ENCODE measurements at regions not wholly inside any gene's neighbourhood (a gene's known extent, or its start where the extent isn't known, plus 50 kb on each side); places are given as distances from the start of the nearest gene placed in this dataset.
"Not testable (repeated sequence)": the region's sequence is repeated elsewhere in the genome, so short reads cannot be mapped to it uniquely, and the experiment has no call there.

- H3K27me3 Mint-ChIP-seq (ENCODE audit: low read depth in 2 of 2): no peaks in the 10 kb centered on the region
- H3K36me3 Mint-ChIP-seq: no peaks in the 10 kb centered on the region
- intact Hi-C loops (cut with micrococcal nuclease): no loop called here
- H3K4me3 ChIP-seq (ENCODE audit: low read length): no peak overlapping the region
- ATAC-seq (no peak), DNase-seq (no peak)
- peaks cover 2% of the 10 kb centered on the region for H3K9me3 ChIP-seq (ENCODE audit: control insufficient read depth, insufficient read depth, low read length)
- 96% methylated on average over 3 of the region's 3 CpGs for WGBS (ENCODE audit: insufficient coverage)
- H3K4me3 Mint-ChIP-seq: no peak overlapping the region
- TF ChIP-seq, protein P1, sequence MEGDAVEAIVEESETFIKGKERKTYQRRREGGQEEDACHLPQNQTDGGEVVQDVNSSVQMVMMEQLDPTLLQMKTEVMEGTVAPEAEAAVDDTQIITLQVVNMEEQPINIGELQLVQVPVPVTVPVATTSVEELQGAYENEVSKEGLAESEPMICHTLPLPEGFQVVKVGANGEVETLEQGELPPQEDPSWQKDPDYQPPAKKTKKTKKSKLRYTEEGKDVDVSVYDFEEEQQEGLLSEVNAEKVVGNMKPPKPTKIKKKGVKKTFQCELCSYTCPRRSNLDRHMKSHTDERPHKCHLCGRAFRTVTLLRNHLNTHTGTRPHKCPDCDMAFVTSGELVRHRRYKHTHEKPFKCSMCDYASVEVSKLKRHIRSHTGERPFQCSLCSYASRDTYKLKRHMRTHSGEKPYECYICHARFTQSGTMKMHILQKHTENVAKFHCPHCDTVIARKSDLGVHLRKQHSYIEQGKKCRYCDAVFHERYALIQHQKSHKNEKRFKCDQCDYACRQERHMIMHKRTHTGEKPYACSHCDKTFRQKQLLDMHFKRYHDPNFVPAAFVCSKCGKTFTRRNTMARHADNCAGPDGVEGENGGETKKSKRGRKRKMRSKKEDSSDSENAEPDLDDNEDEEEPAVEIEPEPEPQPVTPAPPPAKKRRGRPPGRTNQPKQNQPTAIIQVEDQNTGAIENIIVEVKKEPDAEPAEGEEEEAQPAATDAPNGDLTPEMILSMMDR (IDR thresholded peaks at IDR 0.05): no peak
- H3K36me3 ChIP-seq (ENCODE audit: control insufficient read depth, insufficient read depth, low read length): no peaks in the 10 kb centered on the region
- H3K27ac Mint-ChIP-seq: no peak overlapping the region
- no peaks in the 10 kb centered on the region for H3K27me3 ChIP-seq (ENCODE audit: control insufficient read depth, insufficient read depth, low read length)
- H3K9me3 Mint-ChIP-seq: peaks cover 17 to 18% of the 10 kb centered on the region in 2 donors
- H3K4me1 Mint-ChIP-seq: no peaks in the 10 kb centered on the region
- H3K27ac ChIP-seq (ENCODE audit: low read length): no peak overlapping the region
- H3K4me1 ChIP-seq (ENCODE audit: control insufficient read depth, insufficient read depth, low read length): no peaks in the 10 kb centered on the region
Measured at GRCh38 chr1:118479351-118479750, 294.3 kb upstream of the SPAG17 start.

DNA sequence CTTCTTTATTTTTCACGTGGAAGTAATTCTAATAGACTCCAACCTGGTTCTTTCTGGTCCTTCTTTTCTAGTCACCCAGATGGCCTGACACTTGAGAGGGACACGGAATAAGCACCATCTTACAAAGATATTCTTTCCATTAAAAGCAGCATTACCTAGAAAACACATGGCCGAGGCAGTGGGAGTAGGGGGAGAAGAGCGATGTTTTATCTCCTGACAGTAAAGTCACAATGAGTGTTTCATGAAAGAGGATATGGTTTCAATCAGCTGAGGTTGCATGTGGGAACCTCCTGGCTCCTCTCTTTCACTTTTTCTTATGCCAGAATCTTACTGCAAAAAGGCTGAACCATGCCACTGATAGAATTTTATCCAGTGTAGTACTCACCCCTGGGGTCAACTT is 288.8 kb upstream of the SPAG17 start:
- 56% methylated on average over 1 of the region's 4 CpGs for WGBS (ENCODE audit: insufficient coverage)
- H3K4me1 Mint-ChIP-seq: no peaks in the 10 kb centered on the region
- H3K4me1 ChIP-seq (ENCODE audit: control insufficient read depth, insufficient read depth, low read length): no peaks in the 10 kb centered on the region
- no peaks in the 10 kb centered on the region for H3K9me3 ChIP-seq (ENCODE audit: control insufficient read depth, insufficient read depth, low read length)
- peaks cover 18 to 20% of the 10 kb centered on the region in 2 donors for H3K9me3 Mint-ChIP-seq
- H3K36me3 ChIP-seq (ENCODE audit: control insufficient read depth, insufficient read depth, low read length): no peaks in the 10 kb centered on the region
- no peak overlapping the region for H3K4me3 ChIP-seq (ENCODE audit: low read length)
- no peak for ATAC-seq
- TF ChIP-seq, protein P1 (IDR thresholded peaks at IDR 0.05): no peak
- H3K4me3 Mint-ChIP-seq: no peak overlapping the region
- intact Hi-C loops (cut with micrococcal nuclease): no loop called here
- no peak overlapping the region for H3K27ac Mint-ChIP-seq
- DNase-seq: no peak
- no peaks in the 10 kb centered on the region for H3K27me3 ChIP-seq (ENCODE audit: control insufficient read depth, insufficient read depth, low read length)
- H3K27ac ChIP-seq (ENCODE audit: low read length): no peak overlapping the region
- no peaks in the 10 kb centered on the region for H3K27me3 Mint-ChIP-seq (ENCODE audit: low read depth in 2 of 2)
- no peaks in the 10 kb centered on the region for H3K36me3 Mint-ChIP-seq

- H3K4me1 Mint-ChIP-seq; H3K4me3 Mint-ChIP-seq; H3K4me3 ChIP-seq (ENCODE audit: low read length); H3K27me3 ChIP-seq (ENCODE audit: control insufficient read depth, insufficient read depth, low read length); ATAC-seq; H3K4me1 ChIP-seq (ENCODE audit: control insufficient read depth, insufficient read depth, low read length); H3K27ac ChIP-seq (ENCODE audit: low read length); H3K9me3 ChIP-seq (ENCODE audit: control insufficient read depth, insufficient read depth, low read length); H3K36me3 ChIP-seq (ENCODE audit: control insufficient read depth, insufficient read depth, low read length); DNase-seq; intact Hi-C loops (cut with micrococcal nuclease); H3K27ac Mint-ChIP-seq; H3K27me3 Mint-ChIP-seq (ENCODE audit: low read depth in 2 of 2): not testable (repeated sequence)
- 94% methylated on average over 8 of the region's 8 CpGs for WGBS (ENCODE audit: insufficient coverage)
- Mint-ChIP-seq H3K9me3 (peaks cover 3 to 17% of the 10 kb centered on the region in 2 donors), H3K36me3 (peaks cover 13% of the 10 kb centered on the region)
Measured at GRCh38 chr1:118464460-118464859, 279.4 kb upstream of the SPAG17 start.

DNA sequence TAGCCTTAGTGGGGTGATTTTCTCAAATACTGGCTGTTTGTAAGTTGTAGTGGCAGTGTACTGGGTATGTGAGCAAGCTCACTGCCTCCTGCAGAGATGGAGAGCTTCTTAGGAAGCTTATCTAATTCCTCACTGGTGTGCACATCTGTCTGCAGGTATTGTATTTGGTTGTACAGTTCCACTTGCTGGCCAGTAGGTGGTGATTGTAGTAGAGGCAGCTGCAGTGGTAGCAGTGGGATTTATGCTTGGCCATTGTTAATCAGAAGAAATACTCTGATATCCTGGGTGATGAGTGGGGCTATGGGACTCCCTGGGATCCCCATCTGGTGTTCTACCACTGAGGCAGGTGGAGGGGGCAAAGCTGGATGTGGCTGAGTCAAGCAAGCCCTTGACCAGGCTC is 276.1 kb upstream of the SPAG17 start:
- no peak overlapping the region for H3K4me3 ChIP-seq (ENCODE audit: low read length)
- no peaks in the 10 kb centered on the region for H3K36me3 ChIP-seq (ENCODE audit: control insufficient read depth, insufficient read depth, low read length)
- no peaks in the 10 kb centered on the region for H3K4me1 ChIP-seq (ENCODE audit: control insufficient read depth, insufficient read depth, low read length)
- H3K27ac ChIP-seq (ENCODE audit: low read length): no peak overlapping the region
- Mint-ChIP-seq H3K36me3 (peaks cover 16% of the 10 kb centered on the region), H3K4me1 (no peaks in the 10 kb centered on the region), H3K9me3 (peaks cover 7 to 18% of the 10 kb centered on the region in 2 donors), H3K4me3 (no peak overlapping the region), H3K27ac (no peak overlapping the region), H3K27me3 (ENCODE audit: low read depth in 2 of 2) (no peaks in the 10 kb centered on the region)
- H3K27me3 ChIP-seq (ENCODE audit: control insufficient read depth, insufficient read depth, low read length): no peaks in the 10 kb centered on the region
- no peak for ATAC-seq
- peaks cover 9% of the 10 kb centered on the region for H3K9me3 ChIP-seq (ENCODE audit: control insufficient read depth, insufficient read depth, low read length)
- no peak for DNase-seq
- intact Hi-C loops (cut with micrococcal nuclease): no loop called here
- TF ChIP-seq, protein P1 (IDR thresholded peaks at IDR 0.05): no peak

Data from natural killer cell (primary cell).